ENCODE measurements at regions not wholly inside any gene's neighbourhood (a gene's known extent, or its start where the extent isn't known, plus 50 kb on each side); places are given as distances from the start of the nearest gene placed in this dataset.

GRCh38 chrX:149185087-149185486, 320.0 kb downstream of the IDS start:
- TF ChIP-seq CTCF (IDR thresholded peaks at IDR 0.05): no peak
- TF ChIP-seq POLR2A (IDR thresholded peaks at IDR 0.05): no peak
